CD8-positive, alpha-beta memory T cell (primary cell): ENCODE measurements at regions not wholly inside any gene's neighbourhood (a gene's known extent, or its start where the extent isn't known, plus 50 kb on each side); places are given as distances from the start of the nearest gene placed in this dataset.

Source experiments
- CTCF ChIA-PET: fragments of 350-600 bp; sonication (Branson Sonifier 250); formaldehyde crosslinking; loops from one replicate; lab custom pipeline; 2021; ENCODE audit warnings: antibody characterized with exemption; lab: Charles Lee
- POLR2A ChIA-PET: fragments of 350-600 bp; sonication (Branson Sonifier 250); formaldehyde crosslinking; loops from one replicate; lab custom pipeline; 2021; ENCODE audit warnings: antibody characterized with exemption; lab: Charles Lee
- DNase-seq, 5 donors: peaks; one replicate each; pipeline versions ENCODE4 v3.0.0 to v3.0.0-alpha.2; 2020 to 2022; ENCODE audit warnings: mixed read lengths in 1 of 5
- H3K27ac ChIP-seq: one replicate; pipeline ENCODE4 v1.7.0; 2013; ENCODE audit warnings: low read depth, mild to moderate bottlenecking, low read length, moderate library complexity
- H3K27me3 ChIP-seq: 2 replicates; pipeline ENCODE4 v1.7.0; 2013; ENCODE audit warnings: low read length, mild to moderate bottlenecking; ENCODE audit not compliant: insufficient read depth, poor library complexity, severe bottlenecking
- H3K36me3 ChIP-seq: 2 replicates; pipeline ENCODE4 v1.7.0; 2013; ENCODE audit warnings: mild to moderate bottlenecking, low read length, moderate library complexity; ENCODE audit not compliant: insufficient read depth
- H3K4me1 ChIP-seq: 2 replicates; pipeline ENCODE4 v1.7.0; 2013; ENCODE audit warnings: mild to moderate bottlenecking, low read length, moderate library complexity; ENCODE audit not compliant: insufficient read depth
- H3K4me3 ChIP-seq: 2 replicates; pipeline ENCODE4 v1.7.0; 2013; ENCODE audit warnings: mild to moderate bottlenecking, low read length
- H3K9me3 ChIP-seq: 2 replicates; pipeline ENCODE4 v1.7.0; 2013; ENCODE audit warnings: mild to moderate bottlenecking, low read length
- H3K27ac Mint-ChIP-seq, 8 donors: one replicate each; pipeline ENCODE4 v1.8.0; 2020 to 2021; ENCODE audit warnings: mixed read lengths in 8 of 8, mild to moderate bottlenecking in 6 of 8, inconsistent platforms in 3 of 8, moderate library complexity in 3 of 8
- H3K27me3 Mint-ChIP-seq, 2 donors: one replicate each; pipeline ENCODE4 v1.8.0; 2020 to 2021; ENCODE audit warnings: mixed read lengths in 2 of 2, mild to moderate bottlenecking in 1 of 2, moderate library complexity in 1 of 2
- H3K36me3 Mint-ChIP-seq, 3 donors: one replicate each; pipeline ENCODE4 v1.8.0; 2020 to 2021; ENCODE audit warnings: mixed read lengths in 3 of 3, inconsistent platforms in 1 of 3, mild to moderate bottlenecking in 1 of 3
- H3K4me1 Mint-ChIP-seq, 3 donors: one replicate each; pipeline ENCODE4 v1.8.0; 2020 to 2021; ENCODE audit warnings: mixed read lengths in 3 of 3, inconsistent platforms in 1 of 3, mild to moderate bottlenecking in 1 of 3
- H3K4me3 Mint-ChIP-seq, 7 donors: one replicate each; pipeline ENCODE4 v1.8.0; 2020 to 2021; ENCODE audit warnings: mixed read lengths in 7 of 7, mild to moderate bottlenecking in 6 of 7, moderate library complexity in 4 of 7, inconsistent platforms in 2 of 7
- H3K9me3 Mint-ChIP-seq, 5 donors: one replicate each; pipeline ENCODE4 v1.8.0; 2020 to 2022; ENCODE audit warnings: mixed read lengths in 5 of 5, mild to moderate bottlenecking in 3 of 5, moderate library complexity in 2 of 5, inconsistent platforms in 1 of 5

DNA sequence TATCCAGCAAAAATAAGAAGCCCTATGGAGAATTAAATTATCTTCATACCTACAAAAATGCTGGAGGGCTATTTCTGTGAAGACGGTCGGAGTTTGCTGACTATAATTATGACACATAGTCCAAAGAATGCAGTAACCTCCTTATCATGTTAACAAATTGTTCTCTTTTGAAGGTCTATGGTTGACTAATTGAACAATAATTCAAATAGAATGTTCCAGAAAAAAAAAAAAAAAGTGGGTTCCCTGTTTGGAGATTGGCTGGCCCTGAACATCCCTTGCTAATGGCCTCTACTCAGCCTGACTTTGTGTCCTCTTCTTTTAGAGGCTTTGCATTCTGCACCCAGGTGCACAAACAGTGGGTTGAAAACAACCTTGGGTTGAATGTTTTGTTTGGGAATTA lies 82.8 kb upstream of the CCBE1 start:
- Histone ChIP-seq H3K4me3 (no peak overlapping the region), H3K9me3 (no peaks in the 10 kb centered on the region), H3K36me3 (no peaks in the 10 kb centered on the region), H3K27ac (no peak overlapping the region), H3K4me1 (no peaks in the 10 kb centered on the region), H3K27me3 (no peaks in the 10 kb centered on the region)
- ChIA-PET CTCF (no interaction called here), POLR2A (no interaction called here)
- no peaks in the 10 kb centered on the region for H3K4me1 Mint-ChIP-seq
- no peaks in the 10 kb centered on the region for H3K36me3 Mint-ChIP-seq
- no peak for DNase-seq
- H3K27me3 Mint-ChIP-seq: peaks cover 0 to 3% of the 10 kb centered on the region in 2 donors
- H3K9me3 Mint-ChIP-seq: peaks cover 0 to 10% (median 5%) of the 10 kb centered on the region in 5 donors
- no peak overlapping the region for H3K4me3 Mint-ChIP-seq
- H3K27ac Mint-ChIP-seq: no peak overlapping the region

DNA sequence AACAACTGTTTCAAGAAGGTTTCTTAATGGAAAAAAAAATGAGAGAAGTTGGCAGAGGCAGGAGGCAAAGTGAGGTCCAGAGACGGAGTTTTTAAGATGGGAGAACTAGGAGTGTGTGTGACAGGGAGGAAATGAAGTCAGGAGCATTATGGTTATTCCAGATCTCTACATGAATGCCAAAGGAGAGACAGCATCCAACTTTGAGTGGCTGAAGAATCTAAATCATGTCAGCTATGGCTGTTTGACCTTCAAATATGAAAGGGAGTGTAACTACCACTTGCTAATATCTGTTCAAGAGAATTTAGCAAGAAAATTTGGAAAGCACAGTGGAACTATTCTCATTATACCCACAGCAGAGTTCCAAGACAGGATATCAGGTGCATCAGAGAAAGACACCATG lies 81.2 kb upstream of the CCBE1 start:
- Mint-ChIP-seq H3K27ac (no peak overlapping the region), H3K9me3 (peaks cover 0 to 18% (median 6%) of the 10 kb centered on the region in 5 donors), H3K4me1 (no peaks in the 10 kb centered on the region), H3K27me3 (peaks cover 5 to 11% of the 10 kb centered on the region in 2 donors), H3K4me3 (no peak overlapping the region), H3K36me3 (no peaks in the 10 kb centered on the region)
- Histone ChIP-seq H3K27ac (no peak overlapping the region), H3K27me3 (no peaks in the 10 kb centered on the region), H3K9me3 (no peaks in the 10 kb centered on the region), H3K4me1 (no peaks in the 10 kb centered on the region), H3K36me3 (no peaks in the 10 kb centered on the region), H3K4me3 (no peak overlapping the region)
- ChIA-PET CTCF (no interaction called here), POLR2A (no interaction called here)
- DNase-seq: no peak

DNA sequence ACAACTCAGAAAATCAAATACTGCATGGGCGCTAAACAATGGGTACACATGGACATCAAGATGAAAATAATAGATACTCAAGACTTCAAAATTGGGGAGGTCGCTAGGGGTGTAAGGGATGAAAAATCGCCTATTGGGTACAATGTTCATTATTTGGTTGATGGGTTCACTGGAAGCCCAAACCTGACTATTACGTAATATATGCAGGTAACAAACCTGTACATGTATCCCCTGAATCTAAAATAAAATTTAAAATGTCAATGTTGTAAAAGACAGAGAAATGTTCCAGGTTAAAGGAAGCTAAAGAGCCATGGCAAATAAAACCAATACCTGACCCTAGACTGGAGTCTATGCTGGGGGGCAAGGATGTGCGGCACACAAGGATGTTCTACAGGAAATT lies 80.4 kb upstream of the CCBE1 start:
- H3K36me3 ChIP-seq: no peaks in the 10 kb centered on the region
- H3K27ac Mint-ChIP-seq: no peak overlapping the region
- ChIA-PET POLR2A (no interaction called here), CTCF (no interaction called here)
- peaks cover 0 to 21% (median 6%) of the 10 kb centered on the region in 5 donors for H3K9me3 Mint-ChIP-seq
- H3K9me3 ChIP-seq: no peaks in the 10 kb centered on the region
- H3K27ac ChIP-seq: no peak overlapping the region
- H3K4me3 ChIP-seq: no peak overlapping the region
- no peak overlapping the region for H3K4me3 Mint-ChIP-seq
- DNase-seq: no peak
- H3K4me1 ChIP-seq: no peaks in the 10 kb centered on the region
- no peaks in the 10 kb centered on the region for H3K36me3 Mint-ChIP-seq
- H3K27me3 ChIP-seq: no peaks in the 10 kb centered on the region
- H3K4me1 Mint-ChIP-seq: no peaks in the 10 kb centered on the region
- peaks cover 3 to 17% of the 10 kb centered on the region in 2 donors for H3K27me3 Mint-ChIP-seq

DNA sequence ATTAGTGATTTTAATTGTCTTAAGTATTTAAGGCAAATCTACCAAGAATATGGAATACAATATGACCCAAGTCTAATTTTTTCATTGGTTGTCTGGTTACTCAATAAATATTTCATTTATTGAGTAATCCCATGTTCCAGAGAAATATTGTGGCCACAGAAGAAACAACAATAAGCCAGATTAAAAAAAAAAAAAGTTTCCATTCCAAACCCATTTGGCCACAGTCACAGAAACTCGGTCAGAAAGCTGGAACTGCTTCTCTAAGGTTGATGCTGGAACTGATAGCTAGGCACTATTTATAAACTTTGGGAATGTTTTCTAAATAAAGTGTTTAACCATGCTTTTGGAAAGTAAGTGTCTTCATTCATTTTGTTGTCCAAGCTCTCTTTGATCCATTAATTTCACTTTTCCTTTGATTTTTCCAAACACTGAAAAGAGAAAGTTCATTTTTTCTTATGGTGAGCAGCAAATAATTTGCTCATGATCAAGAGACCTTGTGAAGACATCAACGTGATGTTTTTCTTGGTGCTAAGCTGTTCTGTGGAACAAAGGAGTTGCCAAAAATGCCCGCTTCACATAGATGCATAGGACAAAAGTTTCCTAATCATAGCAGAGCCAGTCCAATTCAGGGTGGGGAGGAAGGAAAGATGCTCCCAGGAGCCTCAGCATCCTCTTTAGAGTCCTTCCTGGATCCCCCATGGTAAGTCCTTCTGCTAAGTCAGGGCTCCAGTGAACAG lies 72.1 kb upstream of the CCBE1 start:
- Mint-ChIP-seq H3K36me3 (no peaks in the 10 kb centered on the region), H3K4me1 (no peaks in the 10 kb centered on the region), H3K4me3 (no peak overlapping the region), H3K9me3 (peaks cover 2 to 20% (median 11%) of the 10 kb centered on the region in 5 donors), H3K27me3 (peaks cover 2 to 39% of the 10 kb centered on the region in 2 donors), H3K27ac (no peak overlapping the region)
- no peaks in the 10 kb centered on the region for H3K4me1 ChIP-seq
- no peak overlapping the region for H3K4me3 ChIP-seq
- ChIA-PET CTCF (no interaction called here), POLR2A (no interaction called here)
- no peak for DNase-seq
- no peaks in the 10 kb centered on the region for H3K27me3 ChIP-seq
- no peaks in the 10 kb centered on the region for H3K9me3 ChIP-seq
- no peaks in the 10 kb centered on the region for H3K36me3 ChIP-seq
- H3K27ac ChIP-seq: no peak overlapping the region

DNA sequence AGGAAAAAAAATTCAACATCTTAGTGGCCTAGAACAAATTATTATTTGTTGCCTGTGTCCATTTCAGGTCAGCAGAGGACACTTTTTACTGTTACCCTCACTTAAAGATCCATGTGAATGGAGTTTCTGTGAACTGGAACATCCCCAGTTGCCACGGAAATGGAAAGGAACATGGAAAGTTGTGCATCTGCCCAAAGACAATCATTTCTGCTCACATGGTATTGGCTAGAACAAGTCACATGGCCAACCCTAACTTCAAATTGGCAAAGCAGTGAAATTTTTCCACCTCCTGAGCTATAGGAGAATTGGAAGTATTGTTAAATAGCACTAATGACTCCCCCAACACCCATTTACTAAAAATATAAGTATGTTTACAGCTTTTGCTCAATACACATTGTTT lies 71.2 kb upstream of the CCBE1 start:
- Mint-ChIP-seq H3K27me3 (peaks cover 0 to 31% of the 10 kb centered on the region in 2 donors), H3K9me3 (peaks cover 2 to 14% (median 11%) of the 10 kb centered on the region in 5 donors), H3K36me3 (no peaks in the 10 kb centered on the region), H3K4me1 (no peaks in the 10 kb centered on the region), H3K27ac (no peak overlapping the region), H3K4me3 (no peak overlapping the region)
- POLR2A ChIA-PET: no interaction called here
- no peak for DNase-seq
- Histone ChIP-seq H3K9me3 (no peaks in the 10 kb centered on the region), H3K27ac (no peak overlapping the region), H3K4me3 (no peak overlapping the region), H3K36me3 (no peaks in the 10 kb centered on the region), H3K4me1 (no peaks in the 10 kb centered on the region), H3K27me3 (no peaks in the 10 kb centered on the region)
- CTCF ChIA-PET: no interaction called here

DNA sequence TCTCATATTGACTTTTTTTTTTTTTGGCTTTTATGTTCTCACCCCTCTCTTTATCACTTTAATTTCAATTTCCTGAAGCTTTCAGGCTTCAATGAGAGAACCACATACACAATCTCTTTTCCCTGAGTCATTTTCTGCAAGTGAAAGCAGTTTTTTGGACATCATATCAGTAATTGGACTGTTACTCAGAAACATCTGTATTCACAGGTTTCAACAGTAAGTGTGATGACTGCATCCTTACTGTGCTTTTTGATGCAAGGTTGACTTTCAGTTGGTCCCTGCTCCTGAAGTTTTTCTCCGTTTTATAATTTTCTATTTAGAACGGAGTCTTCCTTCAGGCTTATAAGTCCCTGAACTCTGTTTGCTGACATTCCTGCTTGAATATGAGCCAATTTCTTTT lies 70.5 kb upstream of the CCBE1 start:
- H3K4me1 ChIP-seq: no peaks in the 10 kb centered on the region
- no peak overlapping the region for H3K4me3 ChIP-seq
- peaks cover 3 to 11% (median 11%) of the 10 kb centered on the region in 5 donors for H3K9me3 Mint-ChIP-seq
- H3K27ac Mint-ChIP-seq: no peak overlapping the region
- H3K27me3 ChIP-seq: no peaks in the 10 kb centered on the region
- H3K36me3 Mint-ChIP-seq: no peaks in the 10 kb centered on the region
- H3K36me3 ChIP-seq: no peaks in the 10 kb centered on the region
- POLR2A ChIA-PET: no interaction called here
- H3K27me3 Mint-ChIP-seq: peaks cover 0 to 26% of the 10 kb centered on the region in 2 donors
- H3K27ac ChIP-seq: no peak overlapping the region
- H3K4me1 Mint-ChIP-seq: no peaks in the 10 kb centered on the region
- H3K9me3 ChIP-seq: no peaks in the 10 kb centered on the region
- H3K4me3 Mint-ChIP-seq: no peak overlapping the region
- no peak for DNase-seq
- CTCF ChIA-PET: no interaction called here

DNA sequence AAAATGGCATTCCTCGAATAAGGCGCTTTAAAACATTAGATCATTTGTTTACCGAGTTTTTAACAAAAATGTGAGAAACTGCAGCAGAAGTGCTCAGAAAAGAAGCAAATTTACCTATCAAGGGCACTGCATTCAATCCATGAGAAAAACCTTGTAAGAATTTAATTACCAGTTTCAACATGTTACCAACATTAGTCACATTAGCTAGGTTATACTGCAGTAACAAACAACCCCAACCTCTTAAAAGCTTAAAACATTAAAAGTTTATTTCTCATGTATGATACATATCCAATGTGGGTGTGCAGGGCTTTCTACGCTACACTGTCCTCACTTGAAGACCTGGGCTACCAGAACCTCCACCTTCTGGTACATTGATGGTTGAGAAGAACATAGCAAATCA lies 68.1 kb upstream of the CCBE1 start:
- Histone ChIP-seq H3K9me3 (no peaks in the 10 kb centered on the region), H3K4me3 (no peak overlapping the region), H3K36me3 (no peaks in the 10 kb centered on the region), H3K4me1 (no peaks in the 10 kb centered on the region), H3K27me3 (no peaks in the 10 kb centered on the region), H3K27ac (no peak overlapping the region)
- ChIA-PET POLR2A (no interaction called here), CTCF (no interaction called here)
- no peaks in the 10 kb centered on the region for H3K4me1 Mint-ChIP-seq
- H3K4me3 Mint-ChIP-seq: no peak overlapping the region
- H3K27ac Mint-ChIP-seq: no peak overlapping the region
- DNase-seq: no peak
- H3K9me3 Mint-ChIP-seq: peaks cover 3 to 11% (median 8%) of the 10 kb centered on the region in 5 donors
- H3K27me3 Mint-ChIP-seq: peaks cover 2 to 13% of the 10 kb centered on the region in 2 donors
- H3K36me3 Mint-ChIP-seq: no peaks in the 10 kb centered on the region

DNA sequence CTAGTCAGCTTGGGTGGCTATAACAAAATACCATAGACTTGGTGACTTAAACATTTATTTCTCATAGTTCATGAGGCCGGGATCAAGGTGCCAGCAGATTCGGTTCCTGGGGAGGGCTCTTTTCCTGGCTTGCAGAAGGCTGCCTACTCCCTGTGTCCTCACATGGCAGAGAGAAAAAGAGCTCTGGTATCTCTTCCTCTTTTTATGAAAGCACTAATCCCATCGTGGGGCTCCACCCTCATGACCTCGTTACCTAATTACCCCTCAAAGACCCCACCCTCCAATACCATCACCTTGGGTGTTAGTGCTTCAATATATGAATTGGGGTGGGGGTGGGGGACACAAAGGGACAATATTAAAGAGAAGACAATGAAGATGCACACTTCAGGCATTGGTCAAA lies 67.1 kb upstream of the CCBE1 start:
- Mint-ChIP-seq H3K9me3 (peaks cover 3 to 11% (median 8%) of the 10 kb centered on the region in 5 donors), H3K36me3 (no peaks in the 10 kb centered on the region), H3K27me3 (peaks cover 2 to 11% of the 10 kb centered on the region in 2 donors), H3K27ac (no peak overlapping the region), H3K4me3 (no peak overlapping the region), H3K4me1 (no peaks in the 10 kb centered on the region)
- no peaks in the 10 kb centered on the region for H3K9me3 ChIP-seq
- H3K4me3 ChIP-seq: no peak overlapping the region
- DNase-seq: no peak
- no peak overlapping the region for H3K27ac ChIP-seq
- ChIA-PET CTCF (no interaction called here), POLR2A (no interaction called here)
- H3K27me3 ChIP-seq: no peaks in the 10 kb centered on the region
- no peaks in the 10 kb centered on the region for H3K4me1 ChIP-seq
- H3K36me3 ChIP-seq: no peaks in the 10 kb centered on the region
